Endothelial cell of umbilical vein (primary cell): ENCODE measurements at regions not wholly inside any gene's neighbourhood (a gene's known extent, or its start where the extent isn't known, plus 50 kb on each side); places are given as distances from the start of the nearest gene placed in this dataset.

ENCODE experiments used
- BruUV-seq: library from RNA; stranded (reverse); fragments of 400-500 nt; replicated peaks from 2 replicates; lab custom pipeline; 2021; lab: Mats Ljungman, UMichigan
- CTCF ChIA-PET: fragments of 300-600, 350-600 bp; sonication (Branson Sonifier 250); formaldehyde crosslinking; loops from one replicate; lab custom pipeline; 2021; ENCODE audit warnings: antibody characterized with exemption, inconsistent platforms; lab: Charles Lee
- POLR2A ChIA-PET: fragments of 300-600, 350-600 bp; sonication (Branson Sonifier 250); formaldehyde crosslinking; loops from one replicate; lab custom pipeline; 2021; ENCODE audit warnings: antibody characterized with exemption, inconsistent platforms; lab: Charles Lee
- DNase-seq: peaks from one replicate; pipeline ENCODE4 v3.0.0-alpha.2; 2011; ENCODE audit warnings: low read depth, low spot score
- FAIRE-seq: peaks from 2 replicates; lab custom pipeline; 2011; peaks lifted over from hg19 to GRCh38; lab: Jason Lieb, UNC
- H2AFZ ChIP-seq: 2 replicates; pipeline ENCODE4 v1.6.0; 2012; ENCODE audit warnings: low read depth, low read length, control low read depth, inconsistent platforms
- H3K27ac ChIP-seq: 2 replicates; pipeline ENCODE4 v1.5.1; 2011; ENCODE audit warnings: low read depth, mild to moderate bottlenecking, control low read depth, low read length, moderate library complexity; ENCODE audit not compliant: insufficient read depth
- H3K27me3 ChIP-seq, 2 experiments: 2 replicates each; pipeline versions ENCODE4 v1.6.0 to v1.6.1; 2011; ENCODE audit warnings: low read length in 2 of 2, mixed read lengths in 1 of 2; ENCODE audit not compliant: control insufficient read depth in 2 of 2, insufficient read depth in 2 of 2
- H3K36me3 ChIP-seq, 2 experiments: 2 replicates in 1 of 2; 3 replicates in 1 of 2; pipeline ENCODE4 v1.5.1; 2011; ENCODE audit warnings: low read length in 2 of 2, mild to moderate bottlenecking in 1 of 2, moderate library complexity in 1 of 2; ENCODE audit not compliant: control insufficient read depth in 2 of 2, insufficient read depth in 2 of 2; ENCODE audit errors: extremely low read depth in 1 of 2
- H3K4me1 ChIP-seq: 3 replicates; pipeline ENCODE4 v1.5.1; 2011; ENCODE audit warnings: mild to moderate bottlenecking, low read length; ENCODE audit not compliant: control insufficient read depth, insufficient read depth; ENCODE audit errors: extremely low read depth
- H3K4me2 ChIP-seq: 2 replicates; pipeline ENCODE4 v1.6.1; 2011; ENCODE audit warnings: low read length, control low read depth, mixed read lengths; ENCODE audit not compliant: insufficient read depth
- H3K4me3 ChIP-seq, 3 experiments: fragments of 200-600 bp in 1 of 3; sonication (generic), shearing (Covaris generic) in 1 of 3; replicated peaks in 1 of 3; 2 replicates each; pipeline ENCODE4 v1.5.1; 2011 to 2016; ENCODE audit warnings: control low read depth in 3 of 3, low read length in 3 of 3, mild to moderate bottlenecking in 2 of 3, inconsistent platforms in 1 of 3, low read depth in 1 of 3, moderate library complexity in 1 of 3; ENCODE audit not compliant: insufficient read depth in 1 of 3
- H3K79me2 ChIP-seq: 2 replicates; pipeline ENCODE4 v1.6.0; 2012; ENCODE audit warnings: low read length, inconsistent platforms; ENCODE audit not compliant: control insufficient read depth, insufficient read depth
- H3K9ac ChIP-seq: replicated peaks from 2 replicates; pipeline ENCODE3; 2011; ENCODE audit warnings: low read length, control low read depth; ENCODE audit not compliant: insufficient read depth; ENCODE audit errors: extremely low read depth
- H3K9me1 ChIP-seq: replicated peaks from 3 replicates; pipeline ENCODE4 v1.6.0; 2011; ENCODE audit warnings: mild to moderate bottlenecking, low read length; ENCODE audit not compliant: control insufficient read depth, insufficient read depth; ENCODE audit errors: extremely low read depth
- H3K9me3 ChIP-seq: replicated peaks from 2 replicates; pipeline ENCODE4 v1.5.1; 2012; ENCODE audit warnings: low read length, inconsistent platforms; ENCODE audit not compliant: control insufficient read depth, insufficient read depth
- H4K20me1 ChIP-seq: replicated peaks from 2 replicates; pipeline ENCODE3; 2011; ENCODE audit warnings: mild to moderate bottlenecking, low read length; ENCODE audit not compliant: control insufficient read depth, insufficient read depth; ENCODE audit errors: extremely low read depth
- EZH2 ChIP-seq: IDR thresholded peaks from 2 replicates; pipeline ENCODE4 v1.6.1; 2012; ENCODE audit warnings: borderline replicate concordance, low read depth, mild to moderate bottlenecking, moderate library complexity, low read length, inconsistent platforms; ENCODE audit not compliant: severe bottlenecking
- FOS ChIP-seq: IDR thresholded peaks from 2 replicates; pipeline ENCODE4 v1.6.1; 2011; ENCODE audit warnings: mild to moderate bottlenecking, low read length, moderate library complexity, borderline replicate concordance; ENCODE audit not compliant: insufficient read depth
- GATA2 ChIP-seq: IDR thresholded peaks from 2 replicates; pipeline ENCODE4 v1.7.0; 2011; ENCODE audit warnings: low read depth, mild to moderate bottlenecking, moderate library complexity, mixed read lengths, low read length; ENCODE audit not compliant: insufficient read length, insufficient read depth
- JUN ChIP-seq: IDR thresholded peaks from 2 replicates; pipeline ENCODE4 v1.6.1; 2011; ENCODE audit warnings: borderline replicate concordance, low read depth; ENCODE audit not compliant: insufficient read length, insufficient read depth
- MYC ChIP-seq: IDR thresholded peaks from one replicate; pipeline ENCODE4 v1.6.1; 2011; ENCODE audit warnings: mild to moderate bottlenecking, low read depth, low read length
- POLR2A ChIP-seq: IDR thresholded peaks from 2 replicates; pipeline ENCODE4 v1.6.1; 2012; ENCODE audit warnings: low read depth, mild to moderate bottlenecking, control low read depth, low read length
- POLR2AphosphoS5 ChIP-seq: IDR thresholded peaks from 2 replicates; pipeline ENCODE4 v1.6.1; 2012; ENCODE audit warnings: low read depth, mild to moderate bottlenecking, control low read depth, low read length, moderate library complexity; ENCODE audit not compliant: insufficient read depth
- dilution Hi-C: fragments of 300-500 bp; cut with MboI; formaldehyde crosslinking; loops from one replicate; pipeline ENCODE4 v1.15.0; 2019; ENCODE audit warnings: low sequenced_read_pairs; ENCODE audit not compliant: extremely low pct_ligation_motif_present
- intact Hi-C: fragments of 100-400 bp; cut with micrococcal nuclease; formaldehyde crosslinking; loops from one replicate; pipeline ENCODE4 v1.10.0; 2022
- TF ChIP-seq, protein P1 (sequence below): IDR thresholded peaks from 2 replicates; pipeline ENCODE4 v1.6.1; 2011; ENCODE audit not compliant: insufficient read depth, insufficient read length
- TF ChIP-seq, protein P2 (sequence below), 2 donors: IDR thresholded peaks; 1 replicate in 1 of 2; 2 replicates in 1 of 2; pipeline ENCODE4 v1.5.1; 2011; ENCODE audit warnings: low read length in 2 of 2, mild to moderate bottlenecking in 2 of 2, moderate library complexity in 2 of 2, control low read depth in 1 of 2, inconsistent platforms in 1 of 2, low read depth in 1 of 2; ENCODE audit not compliant: insufficient read depth in 1 of 2; ENCODE audit errors: extremely low read depth in 1 of 2

DNA sequence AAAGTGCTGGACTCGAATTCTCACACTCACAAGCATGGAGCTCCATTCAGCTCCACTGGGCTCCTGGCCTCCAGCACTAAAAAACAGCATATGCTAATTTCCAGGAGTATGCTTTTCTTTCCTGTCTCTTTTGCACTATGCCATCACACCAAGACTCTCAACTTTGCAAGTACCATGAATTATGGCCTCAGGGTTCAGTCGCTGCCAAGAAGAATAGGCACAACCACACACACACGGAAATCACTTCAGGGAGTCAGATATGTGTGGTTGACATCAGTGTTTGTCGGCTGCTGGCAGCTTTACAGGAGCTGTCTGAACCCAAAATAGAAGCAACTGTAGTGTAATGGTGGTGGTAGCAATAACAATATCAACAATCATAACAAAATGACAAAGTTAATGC, 305.0 kb upstream of the SLCO3A1 start:
- no peaks in the 10 kb centered on the region for H3K36me3 ChIP-seq
- no peak overlapping the region for H3K4me2 ChIP-seq
- FAIRE-seq: no peak
- H3K9ac ChIP-seq: no peak overlapping the region
- H3K27me3 ChIP-seq: no peaks in the 10 kb centered on the region
- H3K4me1 ChIP-seq: no peaks in the 10 kb centered on the region
- ChIA-PET CTCF (no interaction called here), POLR2A (no interaction called here)
- BruUV-seq: no TSS peak
- H2AFZ ChIP-seq: no peak overlapping the region
- no peak for TF ChIP-seq FOS
- TF ChIP-seq JUN: no peak
- no peak for DNase-seq
- no peaks in the 10 kb centered on the region for H3K79me2 ChIP-seq
- dilution Hi-C loops: no loop called here
- H3K4me3 ChIP-seq: no peak overlapping the region
- no peaks in the 10 kb centered on the region for H4K20me1 ChIP-seq
- H3K9me1 ChIP-seq: no peaks in the 10 kb centered on the region
- intact Hi-C loops: no loop called here
- no peak overlapping the region for H3K27ac ChIP-seq
- H3K9me3 ChIP-seq: no peaks in the 10 kb centered on the region

DNA sequence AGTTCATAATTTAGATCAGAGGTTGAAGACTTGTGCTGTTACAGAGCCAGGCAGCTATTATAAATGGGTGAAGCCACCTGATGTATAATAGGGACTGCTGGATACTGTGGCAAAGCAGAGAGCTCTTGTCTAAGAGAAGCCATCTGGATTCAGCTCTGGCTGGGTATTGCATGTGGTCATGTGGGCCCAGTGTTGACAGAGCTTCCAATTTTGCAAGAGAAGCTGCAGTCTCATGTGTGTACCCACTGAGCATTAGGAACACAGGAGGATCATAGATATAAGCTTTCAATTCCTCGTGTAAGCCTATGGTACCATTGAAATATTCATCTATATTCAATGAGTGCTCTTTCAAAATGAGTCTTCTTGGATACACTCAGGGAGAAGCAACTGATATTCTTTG, 303.9 kb upstream of the SLCO3A1 start:
- no peaks in the 10 kb centered on the region for H3K79me2 ChIP-seq
- POLR2A ChIA-PET: no interaction called here
- BruUV-seq: no TSS peak
- no peaks in the 10 kb centered on the region for H3K9me3 ChIP-seq
- H3K27me3 ChIP-seq: no peaks in the 10 kb centered on the region
- no peak overlapping the region for H3K4me2 ChIP-seq
- H3K4me1 ChIP-seq: no peaks in the 10 kb centered on the region
- H3K9me1 ChIP-seq: no peaks in the 10 kb centered on the region
- H2AFZ ChIP-seq: no peak overlapping the region
- TF ChIP-seq MYC (no peak), JUN (no peak), POLR2A (no peak), EZH2 (no peak), FOS (no peak), GATA2 (no peak), POLR2AphosphoS5 (no peak)
- TF ChIP-seq, protein P1, sequence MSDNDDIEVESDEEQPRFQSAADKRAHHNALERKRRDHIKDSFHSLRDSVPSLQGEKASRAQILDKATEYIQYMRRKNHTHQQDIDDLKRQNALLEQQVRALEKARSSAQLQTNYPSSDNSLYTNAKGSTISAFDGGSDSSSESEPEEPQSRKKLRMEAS: no peak
- TF ChIP-seq, protein P2, sequence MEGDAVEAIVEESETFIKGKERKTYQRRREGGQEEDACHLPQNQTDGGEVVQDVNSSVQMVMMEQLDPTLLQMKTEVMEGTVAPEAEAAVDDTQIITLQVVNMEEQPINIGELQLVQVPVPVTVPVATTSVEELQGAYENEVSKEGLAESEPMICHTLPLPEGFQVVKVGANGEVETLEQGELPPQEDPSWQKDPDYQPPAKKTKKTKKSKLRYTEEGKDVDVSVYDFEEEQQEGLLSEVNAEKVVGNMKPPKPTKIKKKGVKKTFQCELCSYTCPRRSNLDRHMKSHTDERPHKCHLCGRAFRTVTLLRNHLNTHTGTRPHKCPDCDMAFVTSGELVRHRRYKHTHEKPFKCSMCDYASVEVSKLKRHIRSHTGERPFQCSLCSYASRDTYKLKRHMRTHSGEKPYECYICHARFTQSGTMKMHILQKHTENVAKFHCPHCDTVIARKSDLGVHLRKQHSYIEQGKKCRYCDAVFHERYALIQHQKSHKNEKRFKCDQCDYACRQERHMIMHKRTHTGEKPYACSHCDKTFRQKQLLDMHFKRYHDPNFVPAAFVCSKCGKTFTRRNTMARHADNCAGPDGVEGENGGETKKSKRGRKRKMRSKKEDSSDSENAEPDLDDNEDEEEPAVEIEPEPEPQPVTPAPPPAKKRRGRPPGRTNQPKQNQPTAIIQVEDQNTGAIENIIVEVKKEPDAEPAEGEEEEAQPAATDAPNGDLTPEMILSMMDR (IDR thresholded peaks at IDR 0.05; ENCODE audit: extremely low read depth in 1 of 2, insufficient read depth in 1 of 2, low read depth in 1 of 2, low read length in 2 of 2): no peak
- intact Hi-C loops (no loop called here), dilution Hi-C loops (no loop called here)
- H3K4me3 ChIP-seq: no peak overlapping the region
- no peaks in the 10 kb centered on the region for H4K20me1 ChIP-seq
- no peak for FAIRE-seq
- no peak overlapping the region for H3K27ac ChIP-seq
- no peaks in the 10 kb centered on the region for H3K36me3 ChIP-seq
- H3K9ac ChIP-seq: no peak overlapping the region
- CTCF ChIA-PET: no interaction called here
- no peak for DNase-seq
